ENCODE measurements at regions not wholly inside any gene's neighbourhood (a gene's known extent, or its start where the extent isn't known, plus 50 kb on each side); places are given as distances from the start of the nearest gene placed in this dataset.

DNA sequence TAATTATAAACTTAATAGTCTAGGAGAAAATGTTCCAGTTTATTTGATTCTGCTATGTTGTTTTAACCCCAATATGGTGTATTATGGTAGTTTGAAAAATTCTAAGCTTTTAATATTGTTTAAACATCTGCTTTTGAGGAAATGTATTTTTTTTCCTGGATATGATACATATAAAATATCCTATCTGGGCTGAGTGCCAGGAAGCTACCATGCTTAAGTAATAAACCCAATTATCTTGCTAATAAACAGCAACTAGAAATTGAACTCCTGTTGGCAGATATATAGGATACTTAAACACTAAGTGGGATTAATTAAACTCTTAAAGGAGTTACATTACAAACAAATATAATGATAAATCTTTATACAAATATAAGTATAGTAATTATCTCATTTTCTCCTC is 293.7 kb upstream of the GRM7 start (continued):
- TF ChIP-seq CHD2 (IDR thresholded peaks at IDR 0.05; ENCODE audit: low read depth, low read length): no peak

- DNase-seq (ENCODE audit: extremely low read depth in 1 of 4, low spot score in 3 of 4) (no peak), FAIRE-seq (peak; percentile 6), ATAC-seq (no peak)
- H3K27ac ChIP-seq (ENCODE audit: extremely low read depth, low read depth, low read length): no peak overlapping the region
- no peaks in the 10 kb centered on the region for H4K20me1 ChIP-seq (replicated peaks; ENCODE audit: control insufficient read depth, insufficient read depth, low read length)
- in situ Hi-C loops (cut with MboI) (no loop called here), intact Hi-C loops (cut with micrococcal nuclease) (no loop called here)
- TF ChIP-seq ZFP1 (CRISPR knock-in tag; IDR thresholded peaks at IDR 0.05): no peak
- peak; percentile 28; the same call in 1 of the 2 replicates for TF ChIP-seq ATF3 (IDR thresholded peaks at IDR 0.05)
- no peak for TF ChIP-seq ATF3 (CRISPR knock-in tag; conservative IDR thresholded peaks at IDR 0.05)
- TF ChIP-seq ZNF316 (IDR thresholded peaks at IDR 0.05): no peak
- peak; percentile 62 for TF ChIP-seq BCOR (IDR thresholded peaks at IDR 0.05)
- TF ChIP-seq, protein P1, sequence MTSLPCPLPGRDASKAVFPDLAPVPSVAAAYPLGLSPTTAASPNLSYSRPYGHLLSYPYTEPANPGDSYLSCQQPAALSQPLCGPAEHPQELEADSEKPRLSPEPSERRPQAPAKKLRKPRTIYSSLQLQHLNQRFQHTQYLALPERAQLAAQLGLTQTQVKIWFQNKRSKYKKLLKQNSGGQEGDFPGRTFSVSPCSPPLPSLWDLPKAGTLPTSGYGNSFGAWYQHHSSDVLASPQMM (CRISPR knock-in tag; IDR thresholded peaks at IDR 0.05): no peak
- 0 out of 2 replicates have a peak, but pooled peaks have one; percentile 18 for TF ChIP-seq ADNP (tag; IDR thresholded peaks at IDR 0.05)
- TF ChIP-seq CBX8 (IDR thresholded peaks at IDR 0.05; ENCODE audit: borderline replicate concordance, extremely low read depth, low read depth, low read length, poor library complexity, severe bottlenecking): no peak
- TF ChIP-seq, protein P2, sequence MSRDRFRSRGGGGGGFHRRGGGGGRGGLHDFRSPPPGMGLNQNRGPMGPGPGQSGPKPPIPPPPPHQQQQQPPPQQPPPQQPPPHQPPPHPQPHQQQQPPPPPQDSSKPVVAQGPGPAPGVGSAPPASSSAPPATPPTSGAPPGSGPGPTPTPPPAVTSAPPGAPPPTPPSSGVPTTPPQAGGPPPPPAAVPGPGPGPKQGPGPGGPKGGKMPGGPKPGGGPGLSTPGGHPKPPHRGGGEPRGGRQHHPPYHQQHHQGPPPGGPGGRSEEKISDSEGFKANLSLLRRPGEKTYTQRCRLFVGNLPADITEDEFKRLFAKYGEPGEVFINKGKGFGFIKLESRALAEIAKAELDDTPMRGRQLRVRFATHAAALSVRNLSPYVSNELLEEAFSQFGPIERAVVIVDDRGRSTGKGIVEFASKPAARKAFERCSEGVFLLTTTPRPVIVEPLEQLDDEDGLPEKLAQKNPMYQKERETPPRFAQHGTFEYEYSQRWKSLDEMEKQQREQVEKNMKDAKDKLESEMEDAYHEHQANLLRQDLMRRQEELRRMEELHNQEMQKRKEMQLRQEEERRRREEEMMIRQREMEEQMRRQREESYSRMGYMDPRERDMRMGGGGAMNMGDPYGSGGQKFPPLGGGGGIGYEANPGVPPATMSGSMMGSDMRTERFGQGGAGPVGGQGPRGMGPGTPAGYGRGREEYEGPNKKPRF (IDR thresholded peaks at IDR 0.05; ENCODE audit: low read depth, low read length): no peak
- TF ChIP-seq RERE (CRISPR knock-in tag; IDR thresholded peaks at IDR 0.05; ENCODE audit: borderline replicate concordance): no peak
- TF ChIP-seq RBM25 (IDR thresholded peaks at IDR 0.05; ENCODE audit: low read depth, low read length, severe bottlenecking): peak; percentile 81
- no peaks in the 10 kb centered on the region for H3K4me1 ChIP-seq (replicated peaks in 1 of 2; ENCODE audit: control insufficient read depth in 2 of 2, insufficient read depth in 2 of 2, low read length in 2 of 2)
- peaks cover 67% of the 10 kb centered on the region for H3K79me2 ChIP-seq (ENCODE audit: control insufficient read depth, insufficient read depth, low read length)
- no peak overlapping the region for H3K9ac ChIP-seq (ENCODE audit: insufficient read depth in 1 of 2, low read depth in 2 of 2, low read length in 2 of 2)
- WGBS (ENCODE audit: insufficient coverage, low coverage, missing lambda C conversion rate): 75% methylated on average over 3 of the region's 3 CpGs
- no peak overlapping the region for H3K4me3 ChIP-seq
- no TSS peak for BruUV-seq (replicated peaks)
- H3K27me3 ChIP-seq (ENCODE audit: control insufficient read depth in 2 of 2, insufficient read depth in 2 of 2, low read length in 2 of 2): no peaks in the 10 kb centered on the region
- ChIA-PET CTCF (ENCODE audit: low intra/inter-chr PET ratio) (no interaction called here), POLR2A (interaction anchor here (0.8 to 1.3 kb wide), 3 partner anchors 10 to 44 kb away, joined by 3 to 4 read pairs (median 3); no protein-coding TSS in a partner anchor)
- no peaks in the 10 kb centered on the region for H3K9me1 ChIP-seq (ENCODE audit: control insufficient read depth, insufficient read depth, low read length)
- no peak overlapping the region for H3K4me2 ChIP-seq (ENCODE audit: insufficient read depth, low read length)
- no peak overlapping the region for H2AFZ ChIP-seq (ENCODE audit: low read depth, low read length)
- H3K36me3 ChIP-seq (ENCODE audit: control insufficient read depth, insufficient read depth, low read length): peaks cover 33% of the 10 kb centered on the region; the same call in 2 of the 3 replicates
- no peaks in the 10 kb centered on the region for H3K9me3 ChIP-seq (replicated peaks; ENCODE audit: control insufficient read depth, insufficient read depth, low read depth, low read length)
Observed at GRCh38 chr3:6568999-6569493, 291.9 kb upstream of the GRM7 start.
